SHP77 (cell line): ENCODE measurements at regions not wholly inside any gene's neighbourhood (a gene's known extent, or its start where the extent isn't known, plus 50 kb on each side); places are given as distances from the start of the nearest gene placed in this dataset.

Source experiments
- DNase-seq, 2 experiments: peaks; one replicate each; lab custom pipeline; 2025; lab: John Stamatoyannopoulos, UW

DNA sequence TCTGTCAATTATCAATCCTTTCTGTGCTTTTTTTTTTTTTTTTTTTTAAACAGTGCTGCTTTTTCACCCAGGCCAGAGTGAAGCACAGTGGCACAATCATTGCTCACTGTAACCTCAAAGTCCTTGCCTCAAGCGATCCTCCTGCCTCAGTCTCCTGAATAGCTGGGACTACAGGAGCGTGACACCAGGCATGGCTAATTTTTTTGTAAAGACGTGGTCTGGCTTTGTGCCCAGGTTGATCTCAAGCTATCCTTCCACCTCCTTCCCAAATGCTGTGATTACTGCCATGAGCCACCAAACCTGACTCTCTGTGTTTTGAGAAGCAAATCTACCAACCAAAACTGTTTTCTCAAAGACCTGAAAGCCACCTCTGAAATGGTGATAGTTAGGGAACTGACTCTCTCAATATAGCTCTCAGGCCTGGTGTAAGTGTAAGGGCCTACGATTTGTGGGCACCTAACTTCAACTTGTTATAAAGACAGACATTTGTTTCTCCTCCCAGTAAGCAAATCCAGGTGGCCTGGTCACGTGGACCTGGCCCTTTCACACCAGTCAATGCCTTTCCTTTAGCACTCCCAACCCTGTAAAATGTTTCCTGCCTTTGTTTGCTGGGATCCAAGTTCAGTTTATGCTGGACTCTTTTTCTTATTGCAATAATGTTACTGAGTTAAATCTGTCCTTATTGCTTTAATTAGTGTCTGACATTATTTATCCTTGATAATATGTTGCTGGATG lies 2015.9 kb downstream of the PCDH7 start:
- no peak for DNase-seq

DNA sequence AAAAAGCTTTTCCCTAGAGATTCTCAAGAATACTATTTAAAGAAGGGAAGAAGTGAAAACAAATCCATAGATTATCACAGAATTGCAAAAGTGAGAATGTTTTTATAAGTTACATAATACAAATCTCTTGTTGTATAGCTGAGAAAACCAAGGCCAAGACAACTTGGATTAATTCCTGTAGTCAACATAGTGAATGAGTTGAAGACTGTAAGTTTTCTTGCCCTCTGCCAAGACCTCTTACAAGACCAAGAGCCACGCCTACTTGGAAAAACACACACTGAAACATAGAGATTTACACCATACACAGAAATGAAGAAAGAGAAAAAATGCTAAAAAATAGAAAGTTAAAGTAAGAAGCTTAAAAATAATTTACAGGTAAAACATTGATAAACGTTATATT lies 2024.0 kb downstream of the PCDH7 start:
- DNase-seq: no peak

DNA sequence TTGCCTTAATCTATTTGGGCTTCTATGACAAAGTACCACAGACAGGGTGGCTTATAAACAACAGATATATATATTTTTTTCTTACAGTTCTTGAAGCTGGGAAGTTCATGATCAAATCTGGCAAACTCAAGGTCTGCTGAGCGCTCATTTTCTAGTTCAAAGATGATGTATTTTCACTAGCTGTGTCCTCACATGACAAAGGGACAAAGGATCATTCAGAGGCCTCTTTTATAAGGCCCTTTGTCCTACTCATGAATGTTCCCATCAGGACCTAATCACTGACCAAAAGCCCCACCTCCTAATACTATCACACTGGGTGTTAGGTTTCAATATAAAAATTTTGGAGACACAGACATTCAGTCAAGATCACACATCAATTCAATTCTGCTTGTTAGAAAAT lies 2025.2 kb downstream of the PCDH7 start:
- DNase-seq: no peak

DNA sequence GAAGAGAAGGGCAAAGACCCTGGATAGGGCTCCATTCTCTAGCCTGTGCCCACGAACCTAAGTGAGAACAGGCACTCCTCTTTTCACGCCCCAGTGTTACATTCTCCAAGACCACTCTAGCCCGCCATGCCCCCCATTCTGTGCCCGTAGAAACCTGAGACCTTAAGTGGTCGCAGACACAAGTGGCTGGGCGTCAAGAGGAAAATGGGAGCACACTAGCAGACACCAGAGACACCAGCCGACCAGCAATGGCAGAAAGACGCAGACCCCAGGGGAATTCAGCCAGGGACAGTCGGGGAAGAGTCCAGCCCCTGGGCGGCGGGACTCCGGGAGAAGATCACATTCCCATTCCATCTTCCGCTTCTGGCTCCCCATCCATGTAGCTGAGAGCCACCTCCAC lies 2027.9 kb downstream of the PCDH7 start:
- no peak for DNase-seq

DNA sequence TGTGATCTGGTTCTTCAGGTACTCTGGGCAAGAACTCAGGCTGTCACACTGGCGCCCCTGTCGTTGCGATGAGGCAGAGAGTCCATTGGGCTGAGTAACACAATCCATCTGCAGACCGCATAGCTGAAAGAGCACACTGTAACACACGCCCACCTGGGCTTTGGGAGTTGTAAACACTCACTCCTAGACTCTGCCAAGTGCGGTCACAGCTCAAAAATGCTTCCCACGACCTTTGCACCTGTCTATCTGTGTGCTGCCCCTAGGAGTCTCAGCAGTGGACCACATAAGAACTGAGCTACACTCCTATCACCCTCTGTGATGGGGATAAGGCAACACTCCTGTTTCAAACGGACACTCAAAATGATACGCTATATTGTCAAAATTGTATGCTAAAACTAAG lies 2028.3 kb downstream of the PCDH7 start:
- DNase-seq: no peak

DNA sequence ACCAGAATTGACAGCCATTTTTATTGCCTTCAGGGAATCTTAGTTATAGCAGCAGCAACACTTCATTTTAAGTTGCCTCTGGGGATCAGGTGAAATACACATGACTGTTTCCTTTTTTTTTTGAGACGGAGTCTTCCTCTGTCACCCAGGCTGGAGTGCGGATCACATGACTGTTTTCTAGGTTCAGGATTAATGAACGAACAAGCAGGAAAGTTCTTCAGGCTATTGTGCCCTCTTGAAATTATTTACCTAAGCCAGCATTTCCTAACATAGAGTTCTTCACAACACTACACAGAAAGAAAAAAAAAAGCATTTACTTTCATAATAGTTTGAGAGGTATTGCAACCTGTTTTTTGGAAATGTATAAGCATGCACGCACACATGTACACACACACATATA lies 2032.8 kb downstream of the PCDH7 start:
- no peak for DNase-seq

DNA sequence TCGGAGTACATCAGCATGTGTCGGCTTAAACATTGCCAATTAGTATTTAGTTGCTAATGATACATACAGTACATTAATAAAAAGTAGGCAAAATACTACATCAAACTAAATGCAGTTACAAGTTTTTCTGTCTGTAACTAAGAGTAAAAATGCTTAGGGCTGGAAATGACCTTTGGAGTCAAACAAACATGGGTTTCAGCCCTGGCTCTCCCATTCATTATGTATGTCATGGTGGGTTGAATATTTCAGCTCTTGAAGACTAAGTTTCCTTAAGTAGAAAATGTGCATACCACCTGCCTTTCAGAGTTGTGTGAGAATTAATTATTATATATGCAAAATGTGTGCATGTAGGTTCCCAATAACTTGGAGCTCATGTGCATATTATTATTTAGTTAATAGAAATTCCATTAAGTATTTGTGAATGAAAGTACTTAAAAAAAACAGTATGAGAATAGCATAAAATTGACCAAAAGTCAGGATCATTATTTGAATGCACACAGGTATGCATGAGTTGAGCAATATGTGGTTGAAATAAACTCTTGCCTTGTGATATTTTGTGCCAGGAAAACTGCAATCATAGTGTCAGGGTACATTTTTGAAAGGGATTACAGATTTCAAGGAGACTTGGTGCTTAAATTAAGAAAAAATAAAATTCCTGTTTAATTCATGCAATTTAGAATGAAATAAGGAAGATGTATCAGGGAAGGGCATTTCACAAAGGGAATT lies 2048.7 kb downstream of the PCDH7 start:
- DNase-seq: no peak

DNA sequence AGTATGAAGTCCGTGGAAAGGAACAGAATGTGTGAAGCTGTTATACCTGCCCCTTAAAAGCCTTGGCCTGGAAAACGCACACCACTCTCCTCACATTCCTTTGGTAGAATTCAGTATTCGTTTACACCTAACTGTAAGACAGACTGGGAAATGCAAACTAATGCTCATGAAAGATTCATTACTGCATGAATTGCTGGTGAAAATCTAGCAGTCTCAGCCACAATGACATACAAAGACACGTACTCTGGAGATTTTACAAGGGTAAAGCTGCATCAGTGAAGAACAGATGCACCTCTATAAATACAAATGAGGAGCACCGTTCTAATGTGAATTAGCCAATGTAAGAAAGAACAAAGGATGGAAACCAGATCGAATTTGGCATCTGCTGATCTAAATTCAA lies 2051.3 kb downstream of the PCDH7 start:
- no peak for DNase-seq

DNA sequence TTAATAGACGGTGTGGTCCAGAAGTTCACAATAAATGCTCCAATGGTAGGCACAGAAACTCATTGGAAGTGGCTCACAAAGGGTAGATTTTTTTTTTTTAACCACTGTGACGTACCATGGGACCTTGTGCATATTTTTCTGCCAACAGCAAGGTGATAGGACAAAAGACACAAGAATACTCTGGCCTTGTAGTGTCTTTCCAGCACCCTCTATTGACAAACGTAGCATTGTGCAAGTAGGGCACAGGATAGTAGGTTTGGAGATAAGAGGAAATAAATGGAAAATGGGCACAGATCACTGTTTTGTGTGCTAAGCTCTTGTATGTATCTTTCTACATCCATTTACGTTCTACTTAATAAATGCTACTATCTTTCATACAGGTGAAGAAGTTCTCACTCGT lies 2054.9 kb downstream of the PCDH7 start:
- no peak for DNase-seq

DNA sequence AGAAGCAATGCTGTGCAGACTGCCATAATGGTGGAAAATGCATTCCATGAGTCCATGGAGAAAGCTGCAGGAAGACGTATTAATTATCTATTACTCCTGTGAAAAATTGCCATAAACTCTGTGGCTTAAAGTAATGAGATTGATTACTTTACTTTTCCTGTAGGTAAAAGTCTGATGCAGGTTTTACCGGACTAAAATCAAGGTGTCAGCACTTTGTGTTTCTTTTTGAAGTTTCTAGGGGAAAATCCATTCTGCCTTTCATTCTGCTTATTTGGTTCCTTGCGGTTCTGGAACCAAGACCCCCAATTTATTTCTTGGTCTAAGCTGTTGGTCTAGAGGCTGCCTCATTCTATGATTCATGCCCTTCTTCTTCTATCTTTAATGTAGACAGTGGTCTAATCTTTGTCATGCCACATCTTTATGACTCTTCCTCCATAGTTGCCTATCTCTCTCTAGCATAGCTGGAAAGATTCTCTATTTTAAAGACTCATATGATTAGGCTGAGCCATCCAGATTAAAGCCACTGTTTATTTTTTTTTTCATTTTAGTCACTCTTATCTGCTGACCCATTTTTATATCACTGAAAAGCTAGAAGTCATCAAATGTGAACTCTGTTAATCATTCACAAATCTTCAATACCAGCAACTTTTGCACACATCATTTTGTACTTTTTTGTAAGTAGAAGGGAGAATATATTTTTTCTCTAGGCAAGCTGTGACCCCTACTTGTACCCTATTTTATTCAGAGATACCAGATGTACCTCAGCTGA lies 2056.4 kb downstream of the PCDH7 start:
- DNase-seq: no peak

DNA sequence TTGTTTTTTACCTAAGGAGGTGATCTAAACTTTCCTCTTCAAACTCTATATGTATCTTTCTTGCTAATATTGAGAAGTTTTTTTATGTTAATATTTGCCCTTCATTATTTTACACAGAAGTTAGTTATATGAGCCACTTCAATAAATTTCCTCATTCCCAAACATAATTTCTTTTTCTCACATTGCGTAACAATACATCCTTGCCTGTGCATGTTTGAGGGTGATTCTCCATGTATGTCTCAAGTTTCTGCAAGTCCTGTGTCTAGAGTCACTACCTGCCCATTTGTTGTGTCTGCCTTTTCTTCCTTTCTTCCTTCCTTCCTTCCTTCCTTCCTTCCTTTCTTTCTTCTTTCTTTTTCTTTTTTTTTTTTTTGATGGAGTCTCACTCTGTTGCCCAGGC lies 2057.9 kb downstream of the PCDH7 start:
- DNase-seq: no peak

DNA sequence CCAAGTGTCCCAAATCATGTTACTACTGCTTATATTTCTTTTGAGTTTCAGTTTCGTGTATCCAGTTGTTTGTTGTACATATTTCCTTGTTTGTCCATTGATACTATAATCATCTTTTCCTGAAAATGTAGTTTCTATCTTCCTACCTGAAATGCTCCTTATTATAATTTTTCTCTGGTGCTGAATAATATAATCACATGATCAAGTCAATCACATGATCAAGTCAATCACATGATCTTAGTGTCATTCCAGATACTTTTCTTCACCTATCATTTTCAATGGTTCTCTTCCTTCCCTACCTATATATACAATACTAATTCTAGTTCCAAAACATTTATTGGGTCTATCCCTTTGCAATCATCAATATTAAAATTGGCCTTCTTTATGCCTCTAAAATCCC lies 2058.8 kb downstream of the PCDH7 start:
- DNase-seq: no peak

DNA sequence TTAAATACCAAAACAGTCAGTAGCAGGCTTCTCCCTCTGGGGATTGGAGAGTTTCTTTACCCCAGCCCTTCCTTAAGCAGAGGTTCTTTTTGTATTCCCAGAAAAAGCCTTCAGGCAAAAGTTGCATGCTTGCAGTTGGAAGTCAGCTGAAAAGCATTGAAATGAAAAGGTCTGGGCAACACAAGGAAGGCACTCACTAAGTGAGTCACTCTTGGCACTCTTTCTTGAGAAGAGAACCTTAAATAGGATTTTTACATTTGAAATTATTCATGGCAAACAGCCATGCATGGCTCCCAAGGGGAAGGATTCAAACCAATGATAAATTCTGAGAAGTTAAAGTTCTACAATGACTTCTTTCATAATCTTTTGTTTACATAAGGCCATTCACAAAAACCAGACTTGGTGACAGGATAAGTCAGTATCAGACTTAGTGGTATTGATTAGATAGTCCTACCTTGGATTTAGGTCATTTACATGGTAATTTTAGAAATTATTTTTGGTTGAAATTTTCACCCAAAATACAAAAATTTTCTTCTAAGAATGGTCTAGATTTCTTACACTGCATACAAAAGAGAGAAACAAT lies 2068.9 kb downstream of the PCDH7 start:
- no peak for DNase-seq

DNA sequence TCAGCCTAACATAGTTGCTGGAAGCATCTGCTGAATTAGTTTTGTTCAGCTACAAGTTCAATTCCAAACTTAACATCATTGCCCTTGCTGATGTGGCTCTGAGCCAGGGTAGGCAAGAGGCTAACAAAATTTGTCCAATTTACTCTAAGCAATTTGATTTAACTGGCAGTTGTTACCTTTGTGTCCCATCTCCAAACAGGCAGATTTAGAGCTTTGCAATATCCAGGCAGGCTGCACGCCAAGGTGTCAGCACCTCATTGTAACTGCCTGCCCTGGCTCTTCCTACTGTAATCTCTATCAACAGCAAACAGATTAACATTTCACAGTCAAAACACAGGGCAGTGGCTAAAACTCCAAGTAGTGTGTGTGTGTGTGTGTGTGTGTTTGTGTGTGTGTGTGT lies 2070.6 kb downstream of the PCDH7 start:
- DNase-seq: no peak

DNA sequence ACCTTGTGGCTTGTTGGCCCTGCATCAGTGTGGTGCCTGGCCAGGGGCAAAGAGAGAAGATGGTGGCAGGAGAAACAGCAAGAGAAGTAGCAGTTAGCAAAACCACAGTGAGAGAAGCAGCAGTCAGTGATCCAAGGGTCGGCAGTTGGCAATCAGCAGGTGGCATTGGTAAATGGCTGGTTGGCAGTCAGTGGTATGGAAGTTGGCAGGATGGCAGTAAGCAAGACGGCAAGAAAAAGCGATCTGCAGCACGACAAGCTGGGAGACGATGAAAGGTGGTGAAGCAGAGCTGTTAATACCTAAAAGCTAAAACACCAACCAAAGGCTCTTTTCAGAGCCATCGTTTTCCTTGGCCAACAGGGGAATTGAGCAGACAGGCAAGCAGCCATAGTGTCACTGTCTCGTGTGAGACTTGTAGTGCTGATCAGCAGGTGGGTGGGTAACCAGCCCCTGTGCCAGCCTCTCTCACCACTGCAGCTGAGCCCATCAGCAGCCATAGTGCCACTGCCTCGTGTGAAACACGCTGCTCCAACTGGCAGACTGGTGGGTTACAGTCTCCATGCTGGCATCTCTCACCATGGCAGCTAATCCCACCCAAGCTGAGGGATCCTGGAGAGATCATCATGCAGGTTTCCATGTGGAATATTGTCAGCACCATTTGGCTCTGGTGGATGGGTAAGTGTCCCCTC lies 2078.4 kb downstream of the PCDH7 start:
- no peak for DNase-seq

DNA sequence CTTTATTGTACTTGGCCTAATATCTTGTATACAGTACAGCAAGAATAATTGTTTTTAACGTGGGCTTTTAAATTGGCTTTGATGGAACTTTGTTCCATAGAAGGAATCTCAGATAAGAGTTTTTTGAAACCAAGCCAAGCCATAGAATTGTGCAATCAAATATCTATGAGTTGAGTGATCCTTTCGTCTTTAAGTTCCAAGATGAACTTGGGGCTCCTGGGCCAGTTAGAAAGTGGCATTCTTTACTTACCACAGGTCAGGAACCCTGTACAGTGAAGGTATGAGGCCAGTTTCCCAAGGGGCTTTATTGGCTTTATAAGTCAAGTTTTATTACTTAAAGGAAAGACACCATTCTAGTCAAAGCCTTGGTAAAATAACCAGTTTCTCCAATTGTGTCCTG lies 2104.2 kb downstream of the PCDH7 start:
- no peak for DNase-seq

DNA sequence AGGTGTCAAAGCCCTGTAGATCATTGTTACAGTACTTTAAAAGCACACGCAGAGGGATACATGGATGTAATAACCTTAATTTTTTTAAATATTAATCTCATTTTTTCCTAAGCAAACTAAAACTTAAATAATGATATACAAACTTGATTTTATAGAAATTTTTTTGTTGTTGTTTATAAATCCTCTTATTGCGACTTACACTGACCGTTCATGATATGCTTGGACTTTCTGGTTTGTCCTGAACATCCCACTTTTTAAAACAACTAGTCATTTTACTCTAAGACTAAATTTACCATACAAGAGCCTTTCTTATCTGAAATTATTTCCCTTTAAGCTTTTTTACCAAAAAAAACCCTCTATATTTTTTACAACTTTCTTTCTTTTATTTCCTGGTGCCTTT lies 2106.0 kb downstream of the PCDH7 start:
- DNase-seq: no peak

DNA sequence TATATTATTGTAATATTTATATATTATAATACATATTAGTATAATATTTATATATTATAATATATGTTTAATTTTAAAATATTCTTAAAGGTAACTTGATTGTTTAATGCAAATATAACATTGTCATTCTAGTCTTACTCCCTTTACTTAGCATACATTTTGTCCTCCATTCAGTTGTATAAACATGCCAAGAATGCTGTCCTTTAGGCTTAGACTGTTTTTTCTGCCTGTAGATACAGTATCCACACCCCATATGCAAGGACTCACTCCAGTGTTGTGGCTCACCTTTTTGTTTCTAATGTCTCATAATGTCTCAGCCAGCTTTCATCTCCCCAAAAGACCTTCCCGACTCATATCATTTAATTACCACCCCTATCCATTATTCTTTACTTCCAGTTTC lies 2110.0 kb downstream of the PCDH7 start:
- no peak for DNase-seq

DNA sequence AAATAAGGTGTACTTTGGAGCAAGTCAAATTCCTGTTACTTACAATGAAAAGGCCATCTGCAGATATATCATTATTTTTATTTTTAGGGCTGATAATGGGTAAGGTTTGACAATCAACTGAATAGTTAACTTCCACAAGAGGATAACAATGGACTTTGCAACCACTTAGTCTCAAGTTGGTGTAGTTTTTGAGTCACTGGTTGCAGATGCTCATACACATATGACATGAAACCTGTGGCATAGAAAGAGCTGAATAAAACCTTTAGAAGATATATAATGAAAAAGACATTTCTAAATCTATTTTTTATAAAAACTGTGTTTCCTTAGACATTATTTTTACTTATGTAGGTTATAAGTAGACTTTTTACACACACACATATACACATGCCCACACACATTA lies 2110.9 kb downstream of the PCDH7 start:
- no peak for DNase-seq

DNA sequence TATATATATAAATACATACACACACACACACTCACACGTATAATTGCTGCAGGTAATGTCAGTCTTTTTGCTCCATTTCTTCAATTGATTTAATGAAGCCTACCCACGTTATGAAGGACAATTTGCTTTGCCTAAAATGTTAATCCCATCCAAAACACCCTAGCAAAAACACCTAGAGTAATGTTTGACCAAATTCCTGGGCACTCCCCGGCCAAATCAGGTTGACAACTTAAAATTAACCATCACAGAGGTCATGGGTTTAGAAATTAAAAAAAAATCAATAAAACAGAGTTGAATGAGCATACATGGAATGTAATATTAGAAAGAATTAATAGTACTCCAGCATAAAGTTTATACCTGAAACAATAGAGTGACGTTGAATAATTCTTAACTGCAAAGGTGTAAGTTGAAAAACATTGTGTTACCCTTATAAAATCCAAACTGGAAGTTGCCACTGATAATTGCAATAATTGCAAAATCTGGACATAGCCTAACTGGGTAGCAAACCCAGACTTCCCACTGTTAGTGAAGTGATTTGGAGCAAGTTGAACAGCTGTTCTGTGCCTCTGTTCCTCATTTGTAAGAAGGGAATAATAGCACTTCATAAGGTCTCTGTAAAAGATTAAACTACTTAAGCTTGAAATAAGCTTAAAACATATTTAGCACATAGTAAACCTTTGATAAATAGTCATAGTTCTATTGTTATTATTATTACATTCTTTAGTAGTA lies 2120.5 kb downstream of the PCDH7 start:
- DNase-seq: no peak

DNA sequence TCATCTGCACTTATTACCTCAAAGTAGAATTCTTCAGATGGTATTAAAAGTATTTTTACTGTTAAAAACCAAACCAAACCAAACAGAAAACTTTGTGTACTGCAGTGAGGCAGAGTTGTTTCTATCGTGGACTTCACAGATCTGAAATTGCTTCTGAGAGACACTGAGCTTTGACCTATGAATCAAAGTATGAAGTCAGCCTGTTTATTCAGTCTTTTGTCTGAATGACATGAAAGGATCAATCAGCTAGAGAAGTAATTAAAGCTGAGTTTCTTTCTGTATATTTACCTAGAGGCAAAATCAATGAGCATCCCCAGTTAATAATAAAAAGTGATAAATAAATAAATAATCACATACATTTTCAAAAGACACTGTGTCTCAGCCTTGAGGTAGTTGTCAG lies 2121.0 kb downstream of the PCDH7 start:
- DNase-seq: no peak

DNA sequence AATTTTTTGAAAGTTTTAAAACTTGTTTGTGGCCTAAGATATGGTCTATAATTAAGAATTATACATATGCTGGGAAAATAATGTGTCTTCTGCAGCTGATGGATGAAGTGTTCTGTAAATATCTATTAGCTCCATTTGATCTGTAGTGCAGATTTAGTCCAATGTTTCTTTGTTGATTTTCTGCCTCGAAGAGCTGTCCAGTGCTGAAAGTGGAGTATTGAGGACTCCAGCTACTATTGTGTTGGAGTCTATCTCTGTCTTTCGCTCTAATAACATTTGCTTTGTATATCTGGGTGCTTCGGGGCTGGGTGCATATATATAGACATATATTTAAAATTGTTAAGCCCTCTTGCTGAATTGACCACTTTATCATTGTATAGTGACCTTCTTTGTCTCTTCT lies 2127.3 kb downstream of the PCDH7 start:
- DNase-seq: no peak
